HG03060 (cell line): ENCODE measurements at regions not wholly inside any gene's neighbourhood (a gene's known extent, or its start where the extent isn't known, plus 50 kb on each side); places are given as distances from the start of the nearest gene placed in this dataset.

Experiments
- ATAC-seq: cut with Tn5 transposase; IDR thresholded peaks from one replicate; pipeline ENCODE4 v1.9.1; 2021; ENCODE audit warnings: low read depth, moderate number of reproducible peaks; ENCODE audit not compliant: unreplicated experiment

GRCh38 chr12:19706936-19707335 is 267.6 kb downstream of the AEBP2 start:
- ATAC-seq, result no peak

- no peak for ATAC-seq
Measured at GRCh38 chr12:19707948-19708409, 268.7 kb downstream of the AEBP2 start.

DNA sequence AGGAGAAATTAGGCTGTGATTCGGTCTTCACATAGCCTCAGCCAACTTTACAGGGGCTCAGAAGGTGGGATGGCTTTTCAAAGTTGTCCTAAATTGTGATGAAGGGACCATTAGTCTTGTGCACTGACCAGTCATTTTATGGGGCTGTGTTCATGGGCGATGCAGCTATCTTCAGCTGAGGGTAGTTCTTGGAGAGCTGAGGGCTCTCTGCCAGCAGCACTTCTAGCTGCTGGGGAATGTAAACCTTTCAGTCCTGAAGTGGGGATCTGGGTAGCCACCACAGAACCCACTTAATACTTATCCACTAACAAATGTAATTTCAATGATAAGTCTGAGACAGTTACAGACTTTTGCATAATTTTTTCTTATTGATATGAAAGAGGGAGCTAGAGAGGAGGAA is 270.6 kb downstream of the AEBP2 start:
- no peak for ATAC-seq

DNA sequence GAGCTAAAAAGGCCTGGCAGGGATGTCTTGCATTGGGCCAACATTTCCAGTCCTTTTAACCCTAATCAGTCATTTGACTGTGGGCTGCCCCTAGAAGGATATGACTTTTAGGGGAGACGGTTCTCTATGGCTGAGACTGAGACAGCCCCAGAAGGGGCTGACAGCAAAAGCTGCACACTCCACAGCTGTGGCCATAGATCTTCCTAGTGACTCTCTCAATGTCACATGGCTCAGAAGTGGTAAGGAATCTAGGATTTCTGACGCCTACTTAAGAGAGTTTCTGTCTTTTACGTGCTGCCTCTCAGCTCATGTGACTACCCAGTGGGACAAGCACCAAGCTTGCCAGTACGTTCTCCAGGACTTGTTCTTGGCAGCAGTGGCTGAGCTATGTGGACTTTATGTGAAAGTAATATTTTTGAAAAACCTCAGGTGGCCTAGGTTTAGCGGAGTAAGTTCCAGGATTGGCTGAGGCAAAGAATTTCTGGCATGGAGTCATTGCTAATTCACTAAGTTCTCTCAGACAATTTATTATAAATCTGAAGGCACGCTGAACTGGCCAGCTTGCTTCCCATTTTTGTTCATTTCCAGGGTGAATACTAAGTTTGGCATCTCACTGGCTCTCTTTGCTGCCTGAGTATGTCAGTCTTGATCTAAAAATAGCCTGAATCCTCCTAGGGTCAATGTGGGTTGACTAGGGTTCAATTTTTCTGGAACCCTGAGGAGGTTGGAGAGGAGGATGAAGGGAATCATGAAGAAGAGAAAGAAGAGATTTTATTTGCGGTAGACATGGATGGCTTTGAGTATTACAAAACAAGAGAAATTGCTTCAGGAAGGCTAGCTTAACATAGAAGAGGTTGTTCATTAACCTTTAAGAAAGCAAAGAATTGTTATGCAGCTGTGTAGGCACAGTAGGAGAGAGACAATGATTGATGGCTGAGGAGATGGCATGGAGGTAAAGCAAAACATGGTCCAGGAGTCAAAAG is 271.8 kb downstream of the AEBP2 start:
- no peak for ATAC-seq

GRCh38 chr12:19712041-19712440 is 272.7 kb downstream of the AEBP2 start:
- ATAC-seq, result no peak

- ATAC-seq, result no peak
Measured at GRCh38 chr12:19718401-19718800, 279.1 kb downstream of the AEBP2 start.

GRCh38 chr12:19719672-19720071 is 280.4 kb downstream of the AEBP2 start:
- no peak for ATAC-seq

GRCh38 chr12:19726122-19726521 is 286.8 kb downstream of the AEBP2 start:
- no peak for ATAC-seq

GRCh38 chr12:19726592-19726991 is 287.3 kb downstream of the AEBP2 start:
- ATAC-seq, result no peak

GRCh38 chr12:19737019-19737418 is 297.7 kb downstream of the AEBP2 start:
- no peak for ATAC-seq

GRCh38 chr12:19739195-19739776 is 300.0 kb downstream of the AEBP2 start:
- ATAC-seq, result no peak

DNA sequence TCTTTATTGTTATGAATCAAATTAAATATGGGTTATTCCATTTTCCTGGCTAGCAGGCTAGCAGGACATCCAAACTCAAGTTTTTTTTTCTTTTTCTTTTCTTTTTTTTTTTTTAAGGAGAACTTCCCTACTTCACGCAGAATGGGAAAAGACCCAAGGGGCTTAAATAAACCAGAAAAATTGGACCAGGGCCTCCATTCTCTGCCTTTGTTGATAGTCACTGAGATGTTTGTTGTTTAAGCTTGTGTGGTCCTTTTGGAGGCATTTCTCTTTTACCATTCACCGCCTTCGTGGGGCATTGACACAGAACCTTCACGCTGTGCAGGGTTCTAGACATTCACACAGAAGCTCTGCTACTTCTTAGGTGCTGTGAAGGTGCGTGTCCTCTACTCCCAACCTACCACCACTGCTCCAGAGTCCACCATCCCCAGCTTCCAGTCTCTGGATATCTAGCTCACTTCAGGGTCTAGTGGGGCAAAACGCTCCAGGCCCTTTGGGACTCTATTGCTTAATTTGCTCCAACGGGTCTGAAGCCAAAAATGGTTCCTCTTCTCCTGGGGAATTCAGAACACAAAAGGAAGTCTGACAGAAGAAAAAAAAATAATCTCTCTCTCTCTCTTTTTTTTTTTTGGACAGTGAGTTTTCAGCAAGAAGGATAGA is 301.3 kb downstream of the AEBP2 start:
- ATAC-seq, result no peak

GRCh38 chr12:19741132-19741489 is 301.8 kb downstream of the AEBP2 start:
- no peak for ATAC-seq

GRCh38 chr12:19744705-19745218 is 305.5 kb downstream of the AEBP2 start:
- no peak for ATAC-seq

DNA sequence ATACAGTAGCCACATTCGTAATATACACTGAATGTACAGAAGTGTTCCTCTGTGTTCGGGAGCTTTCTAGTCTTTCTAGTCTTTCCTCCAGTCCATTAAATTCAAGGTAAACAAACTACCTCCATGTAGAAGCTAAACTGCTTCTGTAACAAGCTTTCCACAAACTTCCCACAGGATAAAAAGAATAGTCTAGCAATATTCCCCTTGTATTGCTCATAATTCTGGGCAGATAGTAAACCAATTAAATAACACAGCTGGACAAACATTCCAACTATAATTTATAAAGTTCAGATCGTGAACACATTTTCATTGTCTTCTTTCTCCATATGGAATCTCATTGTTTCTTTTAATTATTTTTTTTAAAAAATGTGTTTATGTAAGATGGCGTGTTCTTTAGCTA is 307.2 kb downstream of the AEBP2 start:
- ATAC-seq, result no peak

- no peak for ATAC-seq
Measured at GRCh38 chr12:19749906-19750574, 310.7 kb downstream of the AEBP2 start.

DNA sequence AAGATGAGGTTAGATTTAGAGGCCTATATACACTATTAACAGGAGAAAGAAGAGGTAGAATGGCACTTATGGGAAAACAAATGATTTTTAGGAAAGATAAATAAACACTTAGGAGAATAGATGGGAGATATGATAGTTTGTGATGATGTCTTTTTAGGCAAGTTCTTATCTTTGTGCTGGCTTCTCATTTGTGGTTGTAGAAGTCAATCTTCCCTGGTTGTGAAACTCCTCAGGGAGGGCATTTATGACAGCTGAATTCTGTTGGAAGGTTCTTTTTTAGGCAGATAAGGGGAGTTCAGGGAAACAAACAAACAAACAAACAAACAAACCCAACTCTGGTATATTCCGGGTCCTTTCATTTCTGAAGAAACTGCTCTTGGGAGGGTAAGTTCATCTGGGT is 311.8 kb downstream of the AEBP2 start:
- ATAC-seq, result no peak

- no peak for ATAC-seq
Measured at GRCh38 chr12:19752712-19753111, 313.4 kb downstream of the AEBP2 start.

DNA sequence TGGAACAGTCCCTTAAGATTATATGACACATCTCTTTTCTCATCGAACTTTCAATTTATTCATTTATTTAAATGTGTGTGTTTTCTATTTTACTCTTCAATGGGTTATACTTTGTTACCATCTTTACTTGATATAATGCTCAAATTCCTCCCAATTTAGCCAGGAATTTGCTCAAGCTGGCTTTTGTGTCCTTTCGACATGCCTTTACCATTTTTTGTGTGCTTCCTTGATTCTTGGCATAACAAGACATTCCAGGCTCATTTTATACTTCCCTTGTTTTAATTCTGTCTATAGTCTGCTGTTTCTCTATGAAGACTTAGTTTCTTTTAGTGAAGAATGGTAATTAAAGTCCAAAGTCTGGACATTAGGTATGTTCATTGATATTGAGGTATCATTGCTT is 315.8 kb downstream of the AEBP2 start:
- ATAC-seq, result no peak

GRCh38 chr12:19757317-19757877 is 318.1 kb downstream of the AEBP2 start:
- no peak for ATAC-seq
